HG02588 (cell line): ENCODE measurements at regions not wholly inside any gene's neighbourhood (a gene's known extent, or its start where the extent isn't known, plus 50 kb on each side); places are given as distances from the start of the nearest gene placed in this dataset.
"Not testable (repeated sequence)": the region's sequence is repeated elsewhere in the genome, so short reads cannot be mapped to it uniquely, and the experiment has no call there.

Source experiments
- ATAC-seq: cut with Tn5 transposase; IDR thresholded peaks from one replicate; pipeline ENCODE4 v1.9.1; 2021; ENCODE audit warnings: mild to moderate bottlenecking, moderate library complexity; ENCODE audit not compliant: unreplicated experiment

- ATAC-seq = not testable (repeated sequence)
Observed at GRCh38 chr1:104288322-104288721, 538.6 kb downstream of the AMY1C start.

GRCh38 chr1:104291156-104291555 lies 541.5 kb downstream of the AMY1C start:
- no peak for ATAC-seq

- no peak for ATAC-seq
Observed at GRCh38 chr1:104294259-104294658, 544.6 kb downstream of the AMY1C start.

GRCh38 chr1:104295511-104295910 lies 545.8 kb downstream of the AMY1C start:
- ATAC-seq = no peak

- ATAC-seq = no peak
Observed at GRCh38 chr1:104309673-104310072, 560.0 kb downstream of the AMY1C start.

GRCh38 chr1:104315823-104316222 lies 566.1 kb downstream of the AMY1C start:
- ATAC-seq = no peak

GRCh38 chr1:104322131-104322530 lies 572.4 kb downstream of the AMY1C start:
- no peak for ATAC-seq

GRCh38 chr1:104329278-104329677 lies 579.6 kb downstream of the AMY1C start:
- ATAC-seq = no peak

- no peak for ATAC-seq
Observed at GRCh38 chr1:104331763-104332162, 582.1 kb downstream of the AMY1C start.

GRCh38 chr1:104337927-104338326 lies 588.2 kb downstream of the AMY1C start:
- not testable (repeated sequence) for ATAC-seq

GRCh38 chr1:104341944-104342343 lies 592.2 kb downstream of the AMY1C start:
- no peak for ATAC-seq

GRCh38 chr1:104348277-104348676 lies 598.6 kb downstream of the AMY1C start:
- no peak for ATAC-seq

- ATAC-seq = no peak
Observed at GRCh38 chr1:104353580-104353979, 603.9 kb downstream of the AMY1C start.

GRCh38 chr1:104358086-104358485 lies 608.4 kb downstream of the AMY1C start:
- no peak for ATAC-seq

- no peak for ATAC-seq
Observed at GRCh38 chr1:104358621-104359020, 608.9 kb downstream of the AMY1C start.

GRCh38 chr1:104378414-104378813 lies 628.7 kb downstream of the AMY1C start:
- ATAC-seq = no peak

GRCh38 chr1:104380003-104380402 lies 630.3 kb downstream of the AMY1C start:
- ATAC-seq = no peak

- ATAC-seq = peak; percentile 85
Observed at GRCh38 chr1:104387716-104388508, 638.2 kb downstream of the AMY1C start.

- ATAC-seq = no peak
Observed at GRCh38 chr1:104392552-104392951, 642.9 kb downstream of the AMY1C start.

GRCh38 chr1:104402178-104402577 lies 652.5 kb downstream of the AMY1C start:
- ATAC-seq = no peak

- ATAC-seq = no peak
Observed at GRCh38 chr1:104403883-104404282, 654.2 kb downstream of the AMY1C start.

- ATAC-seq = no peak
Observed at GRCh38 chr1:104406728-104407127, 657.0 kb downstream of the AMY1C start.

GRCh38 chr1:104408268-104408667 lies 658.6 kb downstream of the AMY1C start:
- no peak for ATAC-seq
